Osteocyte (in vitro differentiated cells): ENCODE measurements at regions not wholly inside any gene's neighbourhood (a gene's known extent, or its start where the extent isn't known, plus 50 kb on each side); places are given as distances from the start of the nearest gene placed in this dataset.

Source experiments
- DNase-seq: peaks from one replicate; pipeline ENCODE4 v3.0.0; 2021; ENCODE audit warnings: mixed read lengths; ENCODE audit not compliant: unreplicated experiment; ENCODE audit errors: extremely low spot score
- H3K27ac Mint-ChIP-seq: one replicate; pipeline ENCODE4 v1.8.0; 2021; ENCODE audit warnings: mild to moderate bottlenecking, mixed read lengths; ENCODE audit not compliant: unreplicated experiment
- H3K27me3 Mint-ChIP-seq: one replicate; pipeline ENCODE4 v1.8.0; 2021; ENCODE audit warnings: mixed read lengths; ENCODE audit not compliant: unreplicated experiment
- H3K36me3 Mint-ChIP-seq: one replicate; pipeline ENCODE4 v1.8.0; 2021; ENCODE audit warnings: mixed read lengths; ENCODE audit not compliant: unreplicated experiment
- H3K4me1 Mint-ChIP-seq: one replicate; pipeline ENCODE4 v1.8.0; 2021; ENCODE audit warnings: mixed read lengths; ENCODE audit not compliant: unreplicated experiment
- H3K4me3 Mint-ChIP-seq: one replicate; pipeline ENCODE4 v1.8.0; 2021; ENCODE audit warnings: mild to moderate bottlenecking, moderate library complexity, mixed read lengths; ENCODE audit not compliant: unreplicated experiment
- H3K9me3 Mint-ChIP-seq: one replicate; pipeline ENCODE4 v1.8.0; 2021; ENCODE audit warnings: mixed read lengths; ENCODE audit not compliant: unreplicated experiment
- CTCF ChIP-seq: fragments of 200-600 bp; sonication (generic); IDR thresholded peaks from 2 replicates; pipeline ENCODE4 v1.5.0; 2021; ENCODE audit warnings: antibody characterized with exemption, mild to moderate bottlenecking, moderate library complexity

DNA sequence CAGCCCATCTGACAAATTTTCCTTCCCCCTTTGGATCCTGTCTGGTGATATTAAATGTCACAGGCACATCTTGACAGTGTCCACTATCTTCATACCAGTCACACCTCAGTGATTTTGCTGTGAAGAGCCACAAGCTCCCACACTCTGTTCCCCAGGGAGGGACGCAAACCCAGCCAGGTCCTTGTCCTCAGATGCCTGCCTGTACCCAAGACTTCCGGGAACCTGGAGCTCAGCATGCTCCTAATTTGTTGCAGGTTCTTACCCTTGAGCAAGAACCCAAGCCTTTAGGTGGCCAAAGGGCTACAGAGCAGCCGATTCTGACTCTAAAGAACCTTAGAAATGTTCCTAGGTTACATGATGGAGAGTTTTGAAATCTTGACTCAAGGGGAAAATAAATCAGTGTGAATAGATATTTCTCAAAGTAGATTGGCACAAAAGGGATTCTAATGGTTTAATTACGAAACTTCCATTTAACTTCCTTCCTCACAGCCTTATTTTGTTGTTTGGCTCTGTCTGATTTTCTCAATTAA, 66.2 kb upstream of the MTHFD1L start:
- no peaks in the 10 kb centered on the region for H3K36me3 Mint-ChIP-seq
- DNase-seq = no peak

GRCh38 chr6:150800674-150801314, 64.7 kb upstream of the MTHFD1L start:
- H3K36me3 Mint-ChIP-seq = no peaks in the 10 kb centered on the region
- no peak for DNase-seq

More for the DNA sequence above, 66.2 kb upstream of the MTHFD1L start:
- no peaks in the 10 kb centered on the region for H3K9me3 Mint-ChIP-seq
- no peak for TF ChIP-seq CTCF
- H3K27me3 Mint-ChIP-seq = peaks cover 8% of the 10 kb centered on the region
- no peak overlapping the region for H3K4me3 Mint-ChIP-seq
- H3K4me1 Mint-ChIP-seq = peaks cover 7% of the 10 kb centered on the region
- H3K27ac Mint-ChIP-seq = no peak overlapping the region

DNA sequence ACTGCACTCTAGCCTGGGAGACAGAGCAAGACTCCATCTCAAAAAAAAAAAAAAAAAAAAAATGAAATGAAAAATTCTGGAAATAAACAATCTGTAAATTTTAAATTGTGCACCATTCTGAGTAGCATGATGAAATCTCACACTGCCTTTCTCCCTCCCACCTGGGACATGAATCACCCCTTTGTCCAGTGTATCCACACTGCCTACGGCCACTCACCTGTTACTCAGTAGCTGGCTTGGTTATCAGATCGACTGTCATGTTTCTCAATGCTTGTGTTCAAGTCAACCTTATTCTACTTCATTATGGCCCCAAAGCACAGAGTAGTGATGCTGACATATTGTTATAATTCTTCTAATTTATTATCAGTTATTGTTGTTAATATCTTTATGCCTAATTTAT, 58.7 kb upstream of the MTHFD1L start:
- H3K27ac Mint-ChIP-seq = no peak overlapping the region
- TF ChIP-seq CTCF = no peak
- peaks cover 8% of the 10 kb centered on the region for H3K27me3 Mint-ChIP-seq
- no peak overlapping the region for H3K4me3 Mint-ChIP-seq
- H3K9me3 Mint-ChIP-seq = no peaks in the 10 kb centered on the region
- H3K4me1 Mint-ChIP-seq = no peaks in the 10 kb centered on the region
- H3K36me3 Mint-ChIP-seq = peaks cover 2% of the 10 kb centered on the region
- no peak for DNase-seq

More at GRCh38 chr6:150800674-150801314, 64.7 kb upstream of the MTHFD1L start:
- Mint-ChIP-seq H3K27me3 (peaks cover 8% of the 10 kb centered on the region), H3K4me1 (peaks cover 7% of the 10 kb centered on the region), H3K27ac (no peak overlapping the region), H3K4me3 (no peak overlapping the region), H3K9me3 (no peaks in the 10 kb centered on the region)
- no peak for TF ChIP-seq CTCF

GRCh38 chr6:150813319-150813992, 52.0 kb upstream of the MTHFD1L start:
- no peak overlapping the region for H3K4me3 Mint-ChIP-seq

More at GRCh38 chr6:150813319-150813992, 52.0 kb upstream of the MTHFD1L start:
- Mint-ChIP-seq H3K9me3 (no peaks in the 10 kb centered on the region), H3K27ac (no peak overlapping the region), H3K36me3 (peaks cover 2% of the 10 kb centered on the region), H3K4me1 (peaks cover 26% of the 10 kb centered on the region), H3K27me3 (peaks cover 8% of the 10 kb centered on the region)
- DNase-seq = no peak
- no peak for TF ChIP-seq CTCF
